ENCODE measurements at regions not wholly inside any gene's neighbourhood (a gene's known extent, or its start where the extent isn't known, plus 50 kb on each side); places are given as distances from the start of the nearest gene placed in this dataset.
"Not testable (repeated sequence)": the region's sequence is repeated elsewhere in the genome, so short reads cannot be mapped to it uniquely, and the experiment has no call there.

GRCh38 chr3:105970283-105970682 is 101.5 kb upstream of the CBLB start:
- H3K4me3 ChIP-seq (ENCODE audit: insufficient read depth, low read depth, low read length), result no peak overlapping the region
- WGBS, 2 experiments, result 59 to 73% methylated on average over 1 of the region's 1 CpG
- H3K27me3 ChIP-seq (ENCODE audit: control insufficient read depth, insufficient read depth, low read length, poor library complexity, severe bottlenecking), result no peaks in the 10 kb centered on the region
- H3K27ac ChIP-seq (ENCODE audit: insufficient read depth, low read depth, low read length, poor library complexity, severe bottlenecking), result no peak overlapping the region
- H3K9me3 ChIP-seq (ENCODE audit: control insufficient read depth, low read length), result no peaks in the 10 kb centered on the region
- no peaks in the 10 kb centered on the region for H3K36me3 ChIP-seq (ENCODE audit: control insufficient read depth, insufficient read depth, low read length)
- no peaks in the 10 kb centered on the region for H3K4me1 ChIP-seq (ENCODE audit: control insufficient read depth, insufficient read depth, low read length)

DNA sequence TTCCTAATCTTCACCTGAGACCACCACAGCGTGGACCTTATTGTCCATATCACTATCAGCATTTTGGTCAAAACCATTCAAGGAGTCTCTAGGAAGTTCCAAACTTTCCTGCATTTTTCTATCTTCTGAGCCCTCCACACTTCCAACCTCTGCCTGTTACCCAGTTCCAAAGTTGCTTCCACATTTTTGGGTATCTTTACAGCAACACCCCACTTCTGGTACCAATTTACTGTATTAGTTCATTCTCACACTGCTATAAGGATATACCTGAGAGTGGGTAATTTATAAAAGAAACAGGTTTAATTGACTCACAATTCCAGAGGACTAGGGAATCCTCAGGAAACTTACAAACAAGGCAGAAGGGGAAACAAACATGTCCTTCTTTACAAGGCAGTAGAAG is 103.3 kb upstream of the CBLB start:
- no peaks in the 10 kb centered on the region for H3K27me3 ChIP-seq (ENCODE audit: control insufficient read depth, insufficient read depth, low read length, poor library complexity, severe bottlenecking)
- H3K4me1 ChIP-seq (ENCODE audit: control insufficient read depth, insufficient read depth, low read length), result no peaks in the 10 kb centered on the region
- no peak overlapping the region for H3K4me3 ChIP-seq (ENCODE audit: insufficient read depth, low read depth, low read length)
- no peaks in the 10 kb centered on the region for H3K36me3 ChIP-seq (ENCODE audit: control insufficient read depth, insufficient read depth, low read length)
- H3K9me3 ChIP-seq (ENCODE audit: control insufficient read depth, low read length), result no peaks in the 10 kb centered on the region
- WGBS, 2 experiments, result 0 to 1% methylated on average over 1 of the region's 1 CpG
- H3K27ac ChIP-seq (ENCODE audit: insufficient read depth, low read depth, low read length, poor library complexity, severe bottlenecking), result no peak overlapping the region

DNA sequence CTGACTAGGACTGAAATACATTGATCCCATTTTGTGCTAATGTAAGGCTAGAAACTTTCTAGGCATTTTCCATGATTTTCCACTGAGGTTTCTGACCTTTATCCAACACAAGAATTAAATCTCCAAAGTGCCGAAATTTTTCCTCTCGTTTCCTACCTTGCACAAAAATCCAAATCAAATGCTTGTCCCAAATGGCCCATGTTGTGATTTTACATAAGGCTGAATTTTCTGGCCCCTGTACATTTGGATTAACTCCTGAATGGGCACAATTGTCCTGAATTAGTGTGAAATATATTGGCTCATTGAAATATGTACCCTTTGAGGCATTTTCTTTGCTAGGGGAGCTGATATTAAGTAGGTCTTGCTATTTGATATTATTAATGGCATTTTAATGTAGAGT is 105.6 kb upstream of the CBLB start:
- WGBS, 2 experiments, result 92 to 95% methylated on average over 2 of the region's 2 CpGs
- Histone ChIP-seq H3K4me1 (ENCODE audit: control insufficient read depth, insufficient read depth, low read length) (no peaks in the 10 kb centered on the region), H3K27me3 (ENCODE audit: control insufficient read depth, insufficient read depth, low read length, poor library complexity, severe bottlenecking) (no peaks in the 10 kb centered on the region), H3K36me3 (ENCODE audit: control insufficient read depth, insufficient read depth, low read length) (no peaks in the 10 kb centered on the region), H3K27ac (ENCODE audit: insufficient read depth, low read depth, low read length, poor library complexity, severe bottlenecking) (no peak overlapping the region), H3K4me3 (ENCODE audit: insufficient read depth, low read depth, low read length) (no peak overlapping the region), H3K9me3 (ENCODE audit: control insufficient read depth, low read length) (no peaks in the 10 kb centered on the region)

GRCh38 chr3:105976196-105976595 is 107.4 kb upstream of the CBLB start:
- no peaks in the 10 kb centered on the region for H3K9me3 ChIP-seq (ENCODE audit: control insufficient read depth, low read length)
- WGBS, 2 experiments, result 79 to 88% methylated on average over 1 to 2 of the region's 2 CpGs
- H3K27me3 ChIP-seq (ENCODE audit: control insufficient read depth, insufficient read depth, low read length, poor library complexity, severe bottlenecking), result no peaks in the 10 kb centered on the region
- no peaks in the 10 kb centered on the region for H3K4me1 ChIP-seq (ENCODE audit: control insufficient read depth, insufficient read depth, low read length)
- no peaks in the 10 kb centered on the region for H3K36me3 ChIP-seq (ENCODE audit: control insufficient read depth, insufficient read depth, low read length)
- H3K4me3 ChIP-seq (ENCODE audit: insufficient read depth, low read depth, low read length), result no peak overlapping the region
- no peak overlapping the region for H3K27ac ChIP-seq (ENCODE audit: insufficient read depth, low read depth, low read length, poor library complexity, severe bottlenecking)

DNA sequence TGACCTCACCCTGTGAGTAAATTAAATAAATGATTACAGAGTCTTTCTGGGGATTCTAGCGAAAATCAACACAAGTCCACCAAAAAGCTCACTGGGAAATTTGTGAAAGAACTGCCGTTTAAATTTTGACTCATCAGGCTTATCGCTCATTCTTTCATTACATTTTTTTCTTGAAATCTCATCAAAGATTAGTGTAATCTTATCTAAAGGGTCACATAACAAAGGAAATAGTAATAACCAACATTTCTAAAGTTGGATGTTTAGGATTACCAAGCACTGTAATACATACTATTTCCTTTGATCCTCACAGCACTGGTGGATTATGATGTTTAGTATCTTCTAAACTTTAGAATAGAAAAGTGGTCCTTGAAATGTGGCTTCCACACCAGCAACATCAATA is 111.1 kb upstream of the CBLB start:
- Histone ChIP-seq H3K4me3 (ENCODE audit: insufficient read depth, low read depth, low read length) (no peak overlapping the region), H3K4me1 (ENCODE audit: control insufficient read depth, insufficient read depth, low read length) (no peaks in the 10 kb centered on the region), H3K27me3 (ENCODE audit: control insufficient read depth, insufficient read depth, low read length, poor library complexity, severe bottlenecking) (no peaks in the 10 kb centered on the region), H3K27ac (ENCODE audit: insufficient read depth, low read depth, low read length, poor library complexity, severe bottlenecking) (no peak overlapping the region), H3K9me3 (ENCODE audit: control insufficient read depth, low read length) (peaks cover 2% of the 10 kb centered on the region), H3K36me3 (ENCODE audit: control insufficient read depth, insufficient read depth, low read length) (no peaks in the 10 kb centered on the region)
- 98 to 100% methylated on average over 3 of the region's 3 CpGs for WGBS, 2 experiments

GRCh38 chr3:105982207-105982606 is 113.4 kb upstream of the CBLB start:
- Histone ChIP-seq H3K9me3 (ENCODE audit: control insufficient read depth, low read length) (peaks cover 2% of the 10 kb centered on the region), H3K36me3 (ENCODE audit: control insufficient read depth, insufficient read depth, low read length) (no peaks in the 10 kb centered on the region), H3K4me1 (ENCODE audit: control insufficient read depth, insufficient read depth, low read length) (no peaks in the 10 kb centered on the region), H3K27me3 (ENCODE audit: control insufficient read depth, insufficient read depth, low read length, poor library complexity, severe bottlenecking) (no peaks in the 10 kb centered on the region), H3K4me3 (ENCODE audit: insufficient read depth, low read depth, low read length) (no peak overlapping the region), H3K27ac (ENCODE audit: insufficient read depth, low read depth, low read length, poor library complexity, severe bottlenecking) (no peak overlapping the region)
- 89 to 94% methylated on average over 1 of the region's 1 CpG for WGBS, 2 experiments

DNA sequence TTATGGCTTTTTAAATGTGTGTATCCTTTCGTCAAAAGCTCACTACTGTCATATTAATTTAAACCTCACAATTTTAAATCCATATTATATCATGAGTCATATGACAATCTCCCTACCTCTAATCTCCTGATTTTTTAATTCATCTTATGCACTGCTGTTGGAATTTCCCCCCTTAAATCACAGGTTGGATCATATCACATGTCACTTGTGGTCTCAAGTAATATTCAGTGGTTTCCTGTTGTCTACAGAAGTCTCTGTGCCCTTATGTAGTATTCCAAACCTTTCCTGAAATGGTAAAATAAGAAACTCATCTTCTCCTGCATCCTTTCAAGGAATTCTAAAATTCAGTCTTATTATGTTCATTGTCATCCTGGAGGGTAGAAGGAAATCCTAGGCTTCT is 116.0 kb upstream of the CBLB start:
- WGBS, 2 experiments, result 85 to 94% methylated on average over 1 of the region's 1 CpG
- Histone ChIP-seq H3K27me3 (ENCODE audit: control insufficient read depth, insufficient read depth, low read length, poor library complexity, severe bottlenecking) (no peaks in the 10 kb centered on the region), H3K27ac (ENCODE audit: insufficient read depth, low read depth, low read length, poor library complexity, severe bottlenecking) (no peak overlapping the region), H3K36me3 (ENCODE audit: control insufficient read depth, insufficient read depth, low read length) (no peaks in the 10 kb centered on the region), H3K4me3 (ENCODE audit: insufficient read depth, low read depth, low read length) (no peak overlapping the region), H3K4me1 (ENCODE audit: control insufficient read depth, insufficient read depth, low read length) (no peaks in the 10 kb centered on the region), H3K9me3 (ENCODE audit: control insufficient read depth, low read length) (peaks cover 2% of the 10 kb centered on the region)

DNA sequence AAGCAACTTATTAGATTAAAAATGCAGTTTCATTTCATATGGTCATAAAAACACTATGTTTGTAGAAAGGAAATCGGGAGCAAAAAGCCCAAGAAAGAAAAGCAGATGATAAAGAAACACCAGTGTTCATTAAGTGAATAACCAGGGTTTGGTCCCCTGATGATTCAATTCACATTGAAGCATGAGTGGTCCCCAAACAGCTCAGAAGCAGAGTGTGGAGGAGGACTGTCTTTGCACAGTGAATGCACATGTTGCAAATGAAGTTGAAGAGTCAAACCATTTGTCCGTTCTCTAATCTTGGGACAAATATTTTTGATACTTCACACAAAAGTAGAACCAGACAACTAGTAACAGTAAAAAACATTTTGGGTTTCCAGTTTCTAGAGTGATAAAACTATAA is 117.5 kb upstream of the CBLB start:
- H3K36me3 ChIP-seq (ENCODE audit: control insufficient read depth, insufficient read depth, low read length); H3K4me3 ChIP-seq (ENCODE audit: insufficient read depth, low read depth, low read length); H3K27me3 ChIP-seq (ENCODE audit: control insufficient read depth, insufficient read depth, low read length, poor library complexity, severe bottlenecking); H3K27ac ChIP-seq (ENCODE audit: insufficient read depth, low read depth, low read length, poor library complexity, severe bottlenecking); H3K9me3 ChIP-seq (ENCODE audit: control insufficient read depth, low read length); H3K4me1 ChIP-seq (ENCODE audit: control insufficient read depth, insufficient read depth, low read length): not testable (repeated sequence)
- 82 to 86% methylated on average over 2 of the region's 2 CpGs for WGBS, 2 experiments

- H3K4me3 ChIP-seq (ENCODE audit: insufficient read depth, low read depth, low read length), result no peak overlapping the region
- H3K27ac ChIP-seq (ENCODE audit: insufficient read depth, low read depth, low read length, poor library complexity, severe bottlenecking), result no peak overlapping the region
- WGBS, 2 experiments, result 94 to 100% methylated on average over 2 of the region's 2 CpGs
- peaks cover 4% of the 10 kb centered on the region for H3K9me3 ChIP-seq (ENCODE audit: control insufficient read depth, low read length)
- no peaks in the 10 kb centered on the region for H3K27me3 ChIP-seq (ENCODE audit: control insufficient read depth, insufficient read depth, low read length, poor library complexity, severe bottlenecking)
- no peaks in the 10 kb centered on the region for H3K4me1 ChIP-seq (ENCODE audit: control insufficient read depth, insufficient read depth, low read length)
- no peaks in the 10 kb centered on the region for H3K36me3 ChIP-seq (ENCODE audit: control insufficient read depth, insufficient read depth, low read length)
Observed at GRCh38 chr3:105987809-105988208, 119.0 kb upstream of the CBLB start.

- Histone ChIP-seq H3K4me3 (ENCODE audit: insufficient read depth, low read depth, low read length) (no peak overlapping the region), H3K27me3 (ENCODE audit: control insufficient read depth, insufficient read depth, low read length, poor library complexity, severe bottlenecking) (no peaks in the 10 kb centered on the region), H3K36me3 (ENCODE audit: control insufficient read depth, insufficient read depth, low read length) (no peaks in the 10 kb centered on the region), H3K9me3 (ENCODE audit: control insufficient read depth, low read length) (peaks cover 4% of the 10 kb centered on the region), H3K27ac (ENCODE audit: insufficient read depth, low read depth, low read length, poor library complexity, severe bottlenecking) (no peak overlapping the region), H3K4me1 (ENCODE audit: control insufficient read depth, insufficient read depth, low read length) (no peaks in the 10 kb centered on the region)
- 85 to 99% methylated on average over 2 to 3 of the region's 3 CpGs for WGBS, 2 experiments
Observed at GRCh38 chr3:105988540-105989212, 119.9 kb upstream of the CBLB start.

- H3K4me3 ChIP-seq (ENCODE audit: insufficient read depth, low read depth, low read length), result no peak overlapping the region
- no peaks in the 10 kb centered on the region for H3K36me3 ChIP-seq (ENCODE audit: control insufficient read depth, insufficient read depth, low read length)
- peaks cover 2% of the 10 kb centered on the region for H3K9me3 ChIP-seq (ENCODE audit: control insufficient read depth, low read length)
- no peak overlapping the region for H3K27ac ChIP-seq (ENCODE audit: insufficient read depth, low read depth, low read length, poor library complexity, severe bottlenecking)
- 94 to 96% methylated on average over 4 of the region's 4 CpGs for WGBS, 2 experiments
- H3K4me1 ChIP-seq (ENCODE audit: control insufficient read depth, insufficient read depth, low read length), result no peaks in the 10 kb centered on the region
- H3K27me3 ChIP-seq (ENCODE audit: control insufficient read depth, insufficient read depth, low read length, poor library complexity, severe bottlenecking), result no peaks in the 10 kb centered on the region
Observed at GRCh38 chr3:105996781-105997180, 128.0 kb upstream of the CBLB start.
